ENCODE measurements at regions not wholly inside any gene's neighbourhood (a gene's known extent, or its start where the extent isn't known, plus 50 kb on each side); places are given as distances from the start of the nearest gene placed in this dataset.

GRCh38 chr5:20340126-20340525, 352.1 kb upstream of the CDH18 start:
- no peak for TF ChIP-seq POLR2A (IDR thresholded peaks at IDR 0.05)
- TF ChIP-seq CTCF (IDR thresholded peaks at IDR 0.05): peak in 1 of 7 experiments; percentile 7
- Histone ChIP-seq H3K27ac (no peak overlapping the region), H3K4me3 (no peak overlapping the region), H3K4me1 (no peaks in the 10 kb centered on the region), H3K27me3 (no peaks in the 10 kb centered on the region), H3K36me3 (replicated peaks in 1 of 2; ENCODE audit: insufficient read depth in 1 of 2, low read depth in 2 of 2) (no peaks in the 10 kb centered on the region), H3K9me3 (peaks cover 0 to 7% (median 0%) of the 10 kb centered on the region in 3 donors)
- peak in 1 of 4 donors; percentile 6 for DNase-seq
- intact Hi-C loops (cut with DNase I): no loop called here
- 83 to 85% methylated on average over 3 of the region's 3 CpGs for WGBS, 2 donors
- ATAC-seq: no peak

- intact Hi-C loops (cut with DNase I): no loop called here
These were observed 348.0 kb upstream of the CDH18 start for GRCh38 chr5:20335978-20336377.

GRCh38 chr5:20331826-20332225, 343.8 kb upstream of the CDH18 start:
- Histone ChIP-seq H3K4me3 (no peak overlapping the region), H3K4me1 (no peaks in the 10 kb centered on the region), H3K9me3 (no peaks in the 10 kb centered on the region), H3K36me3 (replicated peaks in 1 of 2; ENCODE audit: insufficient read depth in 1 of 2, low read depth in 2 of 2) (no peaks in the 10 kb centered on the region), H3K27ac (no peak overlapping the region), H3K27me3 (no peaks in the 10 kb centered on the region)
- no peak for TF ChIP-seq POLR2A (IDR thresholded peaks at IDR 0.05)
- no peak for TF ChIP-seq CTCF (IDR thresholded peaks at IDR 0.05)
- ATAC-seq (no peak), DNase-seq (no peak)
- intact Hi-C loops (cut with DNase I): no loop called here
- 90 to 91% methylated on average over 1 of the region's 1 CpG for WGBS, 2 donors

More at GRCh38 chr5:20335978-20336377, 348.0 kb upstream of the CDH18 start:
- no peak for ATAC-seq
- peaks cover 0 to 7% (median 0%) of the 10 kb centered on the region in 3 donors for H3K9me3 ChIP-seq
- WGBS, 2 donors: 75 to 90% methylated on average over 2 of the region's 2 CpGs
- no peak overlapping the region for H3K27ac ChIP-seq
- TF ChIP-seq CTCF (IDR thresholded peaks at IDR 0.05) (no peak), POLR2A (IDR thresholded peaks at IDR 0.05) (no peak)
- H3K4me1 ChIP-seq: no peaks in the 10 kb centered on the region
- no peak for DNase-seq
- no peaks in the 10 kb centered on the region for H3K36me3 ChIP-seq (replicated peaks in 1 of 2; ENCODE audit: insufficient read depth in 1 of 2, low read depth in 2 of 2)
- no peak overlapping the region for H3K4me3 ChIP-seq
- no peaks in the 10 kb centered on the region for H3K27me3 ChIP-seq

GRCh38 chr5:20323323-20323722, 335.3 kb upstream of the CDH18 start:
- Histone ChIP-seq H3K27ac (no peak overlapping the region), H3K9me3 (no peaks in the 10 kb centered on the region), H3K36me3 (replicated peaks in 1 of 2; ENCODE audit: insufficient read depth in 1 of 2, low read depth in 2 of 2) (no peaks in the 10 kb centered on the region), H3K4me3 (no peak overlapping the region), H3K27me3 (no peaks in the 10 kb centered on the region), H3K4me1 (no peaks in the 10 kb centered on the region)
- DNase-seq (no peak), ATAC-seq (no peak)
- intact Hi-C loops (cut with DNase I): no loop called here
- TF ChIP-seq CTCF (IDR thresholded peaks at IDR 0.05): no peak
- TF ChIP-seq POLR2A (IDR thresholded peaks at IDR 0.05): no peak

GRCh38 chr5:20307391-20307790, 319.4 kb upstream of the CDH18 start:
- Histone ChIP-seq H3K4me3 (no peak overlapping the region), H3K36me3 (replicated peaks in 1 of 2; ENCODE audit: insufficient read depth in 1 of 2, low read depth in 2 of 2) (no peaks in the 10 kb centered on the region), H3K4me1 (no peaks in the 10 kb centered on the region), H3K27ac (no peak overlapping the region), H3K27me3 (no peaks in the 10 kb centered on the region), H3K9me3 (no peaks in the 10 kb centered on the region)
- no peak for ATAC-seq
- TF ChIP-seq POLR2A (IDR thresholded peaks at IDR 0.05) (no peak), CTCF (IDR thresholded peaks at IDR 0.05) (no peak)
- no peak for DNase-seq
- intact Hi-C loops (cut with DNase I): no loop called here
